AG04450 (cell line): ENCODE measurements at regions not wholly inside any gene's neighbourhood (a gene's known extent, or its start where the extent isn't known, plus 50 kb on each side); places are given as distances from the start of the nearest gene placed in this dataset.

Experiments
- CTCF ChIA-PET: fragments of 300-600, 350-600 bp; formaldehyde crosslinking; extraction: SDS; loops from one replicate; lab custom pipeline; 2022; ENCODE audit warnings: antibody characterized with exemption, inconsistent platforms; lab: Charles Lee
- POLR2A ChIA-PET: fragments of 350-600 bp; formaldehyde crosslinking; extraction: SDS; loops from one replicate; lab custom pipeline; 2021; ENCODE audit warnings: antibody characterized with exemption, inconsistent platforms; lab: Yijun Ruan, JAX
- DNase-seq: peaks from one replicate; pipeline ENCODE4 v3.0.0-alpha.2; 2011; ENCODE audit warnings: low read depth, low spot score
- H3K27ac ChIP-seq: one replicate; pipeline ENCODE4 v1.5.1; 2012; ENCODE audit warnings: low read depth, low read length, control low read depth
- H3K27me3 ChIP-seq: one replicate; pipeline ENCODE4 v1.6.0; 2012; ENCODE audit warnings: low read length; ENCODE audit not compliant: control insufficient read depth, insufficient read depth
- H3K4me3 ChIP-seq: 2 replicates; pipeline ENCODE4 v1.5.1; 2011; ENCODE audit warnings: mild to moderate bottlenecking, low read depth, low read length, control low read depth
- H3K9me3 ChIP-seq: 2 replicates; pipeline ENCODE4 v1.5.1; 2012; ENCODE audit warnings: low read length; ENCODE audit not compliant: control insufficient read depth, insufficient read depth
- CTCF ChIP-seq: IDR thresholded peaks from 2 replicates; pipeline ENCODE4 v1.5.1; 2011; ENCODE audit warnings: low read depth, low read length, control low read depth, inconsistent platforms

- Histone ChIP-seq H3K27me3 (no peaks in the 10 kb centered on the region), H3K4me3 (no peak overlapping the region), H3K27ac (no peak overlapping the region), H3K9me3 (no peaks in the 10 kb centered on the region; the same call in 1 of the 2 replicates)
- CTCF ChIA-PET, result no interaction called here
- no peak for DNase-seq
- POLR2A ChIA-PET, result no interaction called here
- no peak for TF ChIP-seq CTCF
Observed at GRCh38 chr6:169046021-169046420, 207.6 kb downstream of the THBS2 start.

GRCh38 chr6:169045486-169045885 lies 208.2 kb downstream of the THBS2 start:
- ChIA-PET CTCF (no interaction called here), POLR2A (no interaction called here)
- Histone ChIP-seq H3K27ac (no peak overlapping the region), H3K4me3 (no peak overlapping the region), H3K9me3 (no peaks in the 10 kb centered on the region; the same call in 1 of the 2 replicates), H3K27me3 (no peaks in the 10 kb centered on the region)
- no peak for TF ChIP-seq CTCF
- no peak for DNase-seq

GRCh38 chr6:169044381-169045230 lies 209.0 kb downstream of the THBS2 start:
- POLR2A ChIA-PET, result no interaction called here

GRCh38 chr6:169042061-169042460 lies 211.6 kb downstream of the THBS2 start:
- CTCF ChIA-PET, result interaction anchor here (1.0 to 1.1 kb wide), 2 partner anchors 171 to 478 kb away, joined by 3 to 5 read pairs; no protein-coding TSS in a partner anchor
- POLR2A ChIA-PET, result no interaction called here
- no peak overlapping the region for H3K4me3 ChIP-seq
- no peaks in the 10 kb centered on the region; the same call in 1 of the 2 replicates for H3K9me3 ChIP-seq
- DNase-seq, result no peak
- TF ChIP-seq CTCF, result no peak
- H3K27ac ChIP-seq, result no peak overlapping the region
- no peaks in the 10 kb centered on the region for H3K27me3 ChIP-seq

More at GRCh38 chr6:169044381-169045230, 209.0 kb downstream of the THBS2 start:
- no peaks in the 10 kb centered on the region for H3K27me3 ChIP-seq
- no peak for DNase-seq
- TF ChIP-seq CTCF, result no peak
- no peak overlapping the region for H3K27ac ChIP-seq
- H3K9me3 ChIP-seq, result no peaks in the 10 kb centered on the region; the same call in 1 of the 2 replicates
- H3K4me3 ChIP-seq, result no peak overlapping the region
- CTCF ChIA-PET, result no interaction called here

GRCh38 chr6:169041078-169041477 lies 212.6 kb downstream of the THBS2 start:
- no peaks in the 10 kb centered on the region for H3K27me3 ChIP-seq
- POLR2A ChIA-PET, result no interaction called here
- no peaks in the 10 kb centered on the region; the same call in 1 of the 2 replicates for H3K9me3 ChIP-seq

More at GRCh38 chr6:169041078-169041477, 212.6 kb downstream of the THBS2 start:
- H3K27ac ChIP-seq, result no peak overlapping the region
- no peak for DNase-seq
- no peak for TF ChIP-seq CTCF
- CTCF ChIA-PET, result no interaction called here
- H3K4me3 ChIP-seq, result no peak overlapping the region
